HUES6 (cell line): ENCODE measurements at regions not wholly inside any gene's neighbourhood (a gene's known extent, or its start where the extent isn't known, plus 50 kb on each side); places are given as distances from the start of the nearest gene placed in this dataset.

ENCODE experiments used
- H3K27ac ChIP-seq: 2 replicates; pipeline ENCODE4 v1.7.0; 2013; ENCODE audit warnings: low read depth, mild to moderate bottlenecking, low read length, inconsistent platforms
- H3K27me3 ChIP-seq: 2 replicates; pipeline ENCODE4 v1.6.1; 2013; ENCODE audit warnings: low read length; ENCODE audit not compliant: control insufficient read depth, insufficient read depth
- H3K36me3 ChIP-seq: 2 replicates; pipeline ENCODE4 v1.6.1; 2013; ENCODE audit warnings: low read length; ENCODE audit not compliant: control insufficient read depth, insufficient read depth
- H3K4me1 ChIP-seq: 2 replicates; pipeline ENCODE4 v1.6.1; 2013; ENCODE audit warnings: low read length; ENCODE audit not compliant: control insufficient read depth, insufficient read depth
- H3K4me3 ChIP-seq: 2 replicates; pipeline ENCODE4 v1.5.1; 2013; ENCODE audit warnings: low read depth, low read length
- H3K9ac ChIP-seq: one replicate; pipeline ENCODE4 v1.6.1; 2013; ENCODE audit warnings: mild to moderate bottlenecking, low read length
- H3K9me3 ChIP-seq: 2 replicates; pipeline ENCODE4 v1.6.1; 2013; ENCODE audit warnings: low read depth, low read length; ENCODE audit not compliant: control insufficient read depth, insufficient read depth

DNA sequence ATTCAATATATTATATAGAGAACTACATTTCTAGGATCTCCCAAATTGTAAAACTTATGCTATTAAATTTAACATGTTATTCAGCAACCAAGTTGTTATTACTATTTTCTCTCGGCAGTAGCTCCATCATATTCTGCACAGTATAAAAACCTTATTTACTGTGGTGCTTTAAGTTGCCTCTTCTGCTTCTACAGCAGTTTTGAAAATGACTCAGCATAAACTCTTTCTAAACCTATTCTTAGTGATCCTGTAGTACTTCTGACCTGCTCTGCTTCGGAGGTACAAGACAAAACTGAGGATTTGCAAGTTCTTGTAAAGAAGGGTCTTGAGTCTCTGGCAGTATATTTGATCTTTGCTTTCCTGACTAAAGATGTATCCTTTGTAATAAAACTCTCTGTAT lies 567.2 kb downstream of the TMX3 start:
- Histone ChIP-seq H3K9ac (no peak overlapping the region), H3K4me3 (no peak overlapping the region), H3K9me3 (no peaks in the 10 kb centered on the region), H3K27me3 (no peaks in the 10 kb centered on the region), H3K4me1 (peaks cover 7% of the 10 kb centered on the region; the same call in 1 of the 2 replicates), H3K36me3 (no peaks in the 10 kb centered on the region), H3K27ac (no peak overlapping the region)

- Histone ChIP-seq H3K27me3 (no peaks in the 10 kb centered on the region), H3K27ac (no peak overlapping the region), H3K9me3 (no peaks in the 10 kb centered on the region), H3K36me3 (no peaks in the 10 kb centered on the region), H3K9ac (no peak overlapping the region), H3K4me3 (no peak overlapping the region), H3K4me1 (no peaks in the 10 kb centered on the region)
These were observed 593.1 kb downstream of the TMX3 start for GRCh38 chr18:68121826-68122225.

- H3K9ac ChIP-seq, result no peak overlapping the region
- no peak overlapping the region for H3K4me3 ChIP-seq
- no peaks in the 10 kb centered on the region for H3K4me1 ChIP-seq
- no peaks in the 10 kb centered on the region for H3K9me3 ChIP-seq
- H3K27me3 ChIP-seq, result no peaks in the 10 kb centered on the region
- H3K27ac ChIP-seq, result no peak overlapping the region
- H3K36me3 ChIP-seq, result no peaks in the 10 kb centered on the region
These were observed 593.6 kb downstream of the TMX3 start for GRCh38 chr18:68121308-68121707.

DNA sequence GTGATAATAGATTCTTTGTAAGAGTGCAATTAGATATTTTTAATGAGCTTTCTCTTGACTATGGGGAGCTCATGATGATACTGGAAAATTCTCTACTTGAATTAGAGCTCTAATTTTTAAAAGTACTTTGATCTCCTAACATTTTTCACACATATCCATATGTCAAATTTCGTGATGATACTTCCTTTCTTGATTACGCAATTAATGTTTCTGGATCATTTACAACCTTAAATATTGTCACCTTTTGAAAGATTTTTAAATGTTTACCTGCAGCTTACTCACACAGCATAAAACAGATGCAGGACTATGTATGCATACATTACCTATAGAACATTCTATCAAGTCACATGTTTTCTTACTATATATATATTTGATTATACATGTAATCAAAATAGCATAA lies 598.5 kb upstream of the DSEL start:
- Histone ChIP-seq H3K36me3 (no peaks in the 10 kb centered on the region), H3K9me3 (no peaks in the 10 kb centered on the region), H3K27ac (no peak overlapping the region), H3K9ac (no peak overlapping the region), H3K27me3 (no peaks in the 10 kb centered on the region), H3K4me1 (peaks cover 4% of the 10 kb centered on the region; the same call in 1 of the 2 replicates), H3K4me3 (no peak overlapping the region)

DNA sequence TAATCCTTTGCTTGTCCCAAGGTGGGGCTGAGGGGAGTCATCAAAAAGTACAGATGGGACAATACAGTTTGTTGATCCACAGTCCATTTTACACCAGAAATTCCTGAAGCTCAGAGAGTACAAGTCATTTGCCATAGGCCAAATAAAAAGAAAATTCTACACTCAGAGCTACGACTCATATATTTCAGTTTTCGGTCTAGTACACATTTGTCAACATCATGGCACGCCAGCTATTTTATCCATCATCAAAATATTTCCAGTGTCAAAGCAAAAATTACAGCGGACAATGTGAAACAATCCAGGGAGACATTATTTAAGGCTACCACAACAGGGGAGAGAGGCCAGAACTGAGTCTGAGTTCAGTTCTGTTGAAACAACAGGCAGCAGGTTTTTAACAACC lies 587.5 kb upstream of the DSEL start:
- H3K36me3 ChIP-seq, result no peaks in the 10 kb centered on the region
- H3K4me3 ChIP-seq, result no peak overlapping the region
- no peak overlapping the region for H3K27ac ChIP-seq
- no peak overlapping the region for H3K9ac ChIP-seq
- 0 out of 2 replicates have a peak, but pooled peaks cover 4% of the 10 kb centered on the region for H3K4me1 ChIP-seq
- no peaks in the 10 kb centered on the region for H3K27me3 ChIP-seq
- no peaks in the 10 kb centered on the region for H3K9me3 ChIP-seq

DNA sequence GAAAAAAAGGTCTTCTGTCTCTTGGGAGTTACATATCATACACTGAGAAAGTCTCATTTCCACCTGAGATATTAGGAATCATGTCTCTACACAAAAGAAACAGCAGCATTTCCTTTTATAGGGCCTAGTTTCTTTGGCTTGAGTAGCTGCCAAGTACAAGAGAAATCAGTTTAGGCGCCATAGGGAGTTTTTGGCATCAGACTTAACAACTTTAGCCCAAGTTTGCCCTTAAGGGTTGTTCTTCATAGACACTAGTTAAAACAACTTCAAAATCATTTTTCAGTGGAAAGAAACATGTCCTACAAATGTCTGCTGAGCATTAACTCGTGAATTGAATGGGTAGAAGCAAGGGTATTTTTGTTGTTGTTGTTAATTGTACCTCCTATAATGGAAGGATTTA lies 587.0 kb upstream of the DSEL start:
- H3K4me3 ChIP-seq, result no peak overlapping the region

DNA sequence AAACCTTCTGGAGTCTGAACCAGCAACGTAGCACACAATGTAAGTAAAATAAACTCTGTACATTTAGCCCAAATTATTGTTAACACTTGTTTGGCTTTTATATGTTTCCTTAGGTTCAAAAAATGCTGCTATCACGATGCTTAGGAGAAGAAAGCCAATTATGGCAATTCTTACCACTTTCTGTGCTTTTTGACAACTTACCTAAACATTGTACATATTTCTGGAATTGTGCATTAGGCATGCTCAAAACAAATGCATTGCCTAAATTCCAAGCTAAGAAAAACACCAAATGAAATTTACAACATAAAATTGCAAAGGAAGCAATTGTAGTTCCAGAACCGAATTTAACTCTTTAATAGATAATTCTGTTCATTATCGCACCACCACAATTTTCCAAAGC lies 585.6 kb upstream of the DSEL start:
- Histone ChIP-seq H3K27me3 (no peaks in the 10 kb centered on the region), H3K36me3 (no peaks in the 10 kb centered on the region), H3K27ac (no peak overlapping the region), H3K9me3 (no peaks in the 10 kb centered on the region), H3K9ac (no peak overlapping the region), H3K4me3 (no peak overlapping the region), H3K4me1 (0 out of 2 replicates have a peak, but pooled peaks cover 4% of the 10 kb centered on the region)

More for the DNA sequence above, 587.0 kb upstream of the DSEL start:
- Histone ChIP-seq H3K9ac (no peak overlapping the region), H3K36me3 (no peaks in the 10 kb centered on the region), H3K27me3 (no peaks in the 10 kb centered on the region), H3K4me1 (0 out of 2 replicates have a peak, but pooled peaks cover 4% of the 10 kb centered on the region), H3K27ac (no peak overlapping the region), H3K9me3 (no peaks in the 10 kb centered on the region)

GRCh38 chr18:68098655-68099054 lies 582.1 kb upstream of the DSEL start:
- no peak overlapping the region for H3K27ac ChIP-seq
- no peak overlapping the region for H3K9ac ChIP-seq
- no peak overlapping the region for H3K4me3 ChIP-seq
- H3K27me3 ChIP-seq, result no peaks in the 10 kb centered on the region
- H3K4me1 ChIP-seq, result no peaks in the 10 kb centered on the region
- no peaks in the 10 kb centered on the region for H3K9me3 ChIP-seq
- no peaks in the 10 kb centered on the region for H3K36me3 ChIP-seq

DNA sequence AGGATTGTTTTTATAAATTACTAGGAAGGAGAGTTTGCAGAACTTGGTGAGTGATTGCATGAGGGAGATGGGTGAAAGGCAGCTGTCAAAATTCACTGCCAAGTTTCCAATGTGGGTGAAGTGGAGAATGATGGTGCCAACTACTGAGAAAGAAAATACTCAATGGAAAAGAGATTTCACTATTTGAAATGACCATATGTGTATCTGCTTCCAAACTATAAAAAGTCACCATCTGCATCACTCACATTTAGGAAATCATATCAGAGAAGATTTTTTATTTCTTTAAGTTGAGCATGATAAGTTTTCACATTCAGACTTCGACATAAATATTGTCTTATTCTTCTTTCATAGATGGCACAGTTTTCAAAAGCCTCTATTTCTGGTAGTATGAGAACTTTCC lies 570.0 kb upstream of the DSEL start:
- Histone ChIP-seq H3K4me1 (peaks cover 8% of the 10 kb centered on the region; the same call in 1 of the 2 replicates), H3K27ac (no peak overlapping the region), H3K27me3 (no peaks in the 10 kb centered on the region), H3K9me3 (no peaks in the 10 kb centered on the region), H3K36me3 (no peaks in the 10 kb centered on the region), H3K9ac (no peak overlapping the region), H3K4me3 (no peak overlapping the region)

DNA sequence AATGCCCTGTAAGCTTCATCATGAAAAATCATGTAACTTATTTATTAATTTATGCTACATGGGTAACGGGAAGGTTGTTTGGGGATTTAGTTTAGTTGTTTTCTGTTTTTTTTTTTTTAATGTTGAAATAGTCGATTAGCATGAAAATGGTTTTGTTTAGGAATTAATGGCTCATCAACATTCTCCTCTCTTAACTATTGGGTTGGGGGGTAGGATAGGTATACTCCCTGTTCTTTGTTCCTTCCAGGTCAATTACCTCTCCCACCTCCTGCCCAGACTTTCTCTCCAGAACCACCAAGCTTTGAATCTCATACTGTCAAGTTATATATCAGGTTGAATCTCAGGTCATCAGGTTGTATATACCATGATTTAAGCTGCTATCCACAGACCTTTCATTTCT lies 568.7 kb upstream of the DSEL start:
- no peak overlapping the region for H3K4me3 ChIP-seq
- H3K27ac ChIP-seq, result no peak overlapping the region
- no peaks in the 10 kb centered on the region for H3K27me3 ChIP-seq
- no peaks in the 10 kb centered on the region for H3K9me3 ChIP-seq
- no peaks in the 10 kb centered on the region for H3K36me3 ChIP-seq
- H3K9ac ChIP-seq, result no peak overlapping the region
- H3K4me1 ChIP-seq, result peaks cover 8% of the 10 kb centered on the region; the same call in 1 of the 2 replicates

GRCh38 chr18:68083776-68084175 lies 567.3 kb upstream of the DSEL start:
- H3K4me1 ChIP-seq, result peaks cover 8% of the 10 kb centered on the region; the same call in 1 of the 2 replicates
- no peaks in the 10 kb centered on the region for H3K27me3 ChIP-seq
- H3K9me3 ChIP-seq, result no peaks in the 10 kb centered on the region
- H3K9ac ChIP-seq, result no peak overlapping the region
- H3K4me3 ChIP-seq, result no peak overlapping the region
- H3K27ac ChIP-seq, result no peak overlapping the region
- no peaks in the 10 kb centered on the region for H3K36me3 ChIP-seq

DNA sequence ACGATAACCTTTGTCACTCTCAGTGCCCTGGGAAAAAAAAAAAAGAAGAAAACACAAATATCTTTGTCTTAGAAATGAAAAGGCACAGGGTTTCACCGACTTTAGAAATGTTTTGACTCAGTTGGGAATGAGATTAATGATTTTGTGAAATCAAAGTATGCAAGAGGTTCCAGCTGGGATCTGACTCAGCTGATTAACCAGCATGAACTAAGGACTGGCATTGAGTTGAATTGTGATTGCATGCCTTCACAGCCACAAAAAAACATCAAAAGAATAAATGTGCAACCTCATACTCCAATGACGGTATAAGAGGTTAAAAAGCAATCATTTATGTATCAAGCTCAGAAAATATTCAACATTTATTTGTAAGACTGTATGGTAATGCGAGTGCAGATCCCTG lies 566.6 kb upstream of the DSEL start:
- H3K36me3 ChIP-seq, result no peaks in the 10 kb centered on the region
- H3K27ac ChIP-seq, result no peak overlapping the region
- peaks cover 8% of the 10 kb centered on the region; the same call in 1 of the 2 replicates for H3K4me1 ChIP-seq
- H3K9me3 ChIP-seq, result no peaks in the 10 kb centered on the region
- no peaks in the 10 kb centered on the region for H3K27me3 ChIP-seq
- no peak overlapping the region for H3K4me3 ChIP-seq
- H3K9ac ChIP-seq, result no peak overlapping the region
